ENCODE measurements at regions not wholly inside any gene's neighbourhood (a gene's known extent, or its start where the extent isn't known, plus 50 kb on each side); places are given as distances from the start of the nearest gene placed in this dataset.

GRCh38 chr6:40281402-40281801 is 305.8 kb downstream of the LRFN2 start:
- intact Hi-C loops (cut with DNase I), result no loop called here
- DNase-seq, result no peak

- no peak for DNase-seq
- intact Hi-C loops (cut with DNase I), result no loop called here
Measured at GRCh38 chr6:40280231-40280630, 306.9 kb downstream of the LRFN2 start.

- intact Hi-C loops (cut with DNase I), result no loop called here
- DNase-seq, result no peak
Measured at GRCh38 chr6:40276141-40276540, 311.0 kb downstream of the LRFN2 start.

- intact Hi-C loops (cut with DNase I), result no loop called here
- no peak for DNase-seq
Measured at GRCh38 chr6:40274058-40274457, 313.1 kb downstream of the LRFN2 start.

GRCh38 chr6:40268614-40269013 is 318.6 kb downstream of the LRFN2 start:
- DNase-seq, result no peak
- intact Hi-C loops (cut with DNase I), result no loop called here

- intact Hi-C loops (cut with DNase I), result no loop called here
- no peak for DNase-seq
Measured at GRCh38 chr6:40268166-40268565, 319.0 kb downstream of the LRFN2 start.

GRCh38 chr6:40265615-40266014 is 321.5 kb downstream of the LRFN2 start:
- intact Hi-C loops (cut with DNase I), result no loop called here
- no peak for DNase-seq

- intact Hi-C loops (cut with DNase I), result no loop called here
- no peak for DNase-seq
Measured at GRCh38 chr6:40263970-40264369, 323.2 kb downstream of the LRFN2 start.

- intact Hi-C loops (cut with DNase I), result no loop called here
- DNase-seq, result no peak
Measured at GRCh38 chr6:40262363-40262762, 324.8 kb downstream of the LRFN2 start.

GRCh38 chr6:40258531-40258930 is 324.3 kb upstream of the MOCS1 start:
- no peak for DNase-seq
- intact Hi-C loops (cut with DNase I), result no loop called here

- DNase-seq, result no peak
- intact Hi-C loops (cut with DNase I), result no loop called here
Measured at GRCh38 chr6:40256831-40257230, 322.6 kb upstream of the MOCS1 start.

GRCh38 chr6:40256224-40256623 is 322.0 kb upstream of the MOCS1 start:
- DNase-seq, result no peak
- intact Hi-C loops (cut with DNase I), result no loop called here

- DNase-seq, result no peak
- intact Hi-C loops (cut with DNase I), result no loop called here
Measured at GRCh38 chr6:40253420-40253819, 319.2 kb upstream of the MOCS1 start.

GRCh38 chr6:40252531-40253258 is 318.4 kb upstream of the MOCS1 start:
- intact Hi-C loops (cut with DNase I), result no loop called here
- DNase-seq, result no peak

- peak in 1 of 42 donors; percentile 1 for DNase-seq
- intact Hi-C loops (cut with DNase I), result no loop called here
Measured at GRCh38 chr6:40251637-40252300, 317.5 kb upstream of the MOCS1 start.

GRCh38 chr6:40249935-40250334 is 315.7 kb upstream of the MOCS1 start:
- intact Hi-C loops (cut with DNase I), result no loop called here

GRCh38 chr6:40247516-40248115 is 313.4 kb upstream of the MOCS1 start:
- DNase-seq, result no peak

More at GRCh38 chr6:40249935-40250334, 315.7 kb upstream of the MOCS1 start:
- no peak for DNase-seq

GRCh38 chr6:40244699-40245098 is 310.4 kb upstream of the MOCS1 start:
- intact Hi-C loops (cut with DNase I), result no loop called here
- no peak for DNase-seq

More at GRCh38 chr6:40247516-40248115, 313.4 kb upstream of the MOCS1 start:
- intact Hi-C loops (cut with DNase I), result no loop called here

GRCh38 chr6:40232698-40233097 is 298.4 kb upstream of the MOCS1 start:
- intact Hi-C loops (cut with DNase I), result no loop called here
- DNase-seq, result no peak

- intact Hi-C loops (cut with DNase I), result no loop called here
- no peak for DNase-seq
Measured at GRCh38 chr6:40227735-40228134, 293.5 kb upstream of the MOCS1 start.

GRCh38 chr6:40222354-40222753 is 288.1 kb upstream of the MOCS1 start:
- intact Hi-C loops (cut with DNase I), result no loop called here
- no peak for DNase-seq
